ENCODE measurements at regions not wholly inside any gene's neighbourhood (a gene's known extent, or its start where the extent isn't known, plus 50 kb on each side); places are given as distances from the start of the nearest gene placed in this dataset.

DNA sequence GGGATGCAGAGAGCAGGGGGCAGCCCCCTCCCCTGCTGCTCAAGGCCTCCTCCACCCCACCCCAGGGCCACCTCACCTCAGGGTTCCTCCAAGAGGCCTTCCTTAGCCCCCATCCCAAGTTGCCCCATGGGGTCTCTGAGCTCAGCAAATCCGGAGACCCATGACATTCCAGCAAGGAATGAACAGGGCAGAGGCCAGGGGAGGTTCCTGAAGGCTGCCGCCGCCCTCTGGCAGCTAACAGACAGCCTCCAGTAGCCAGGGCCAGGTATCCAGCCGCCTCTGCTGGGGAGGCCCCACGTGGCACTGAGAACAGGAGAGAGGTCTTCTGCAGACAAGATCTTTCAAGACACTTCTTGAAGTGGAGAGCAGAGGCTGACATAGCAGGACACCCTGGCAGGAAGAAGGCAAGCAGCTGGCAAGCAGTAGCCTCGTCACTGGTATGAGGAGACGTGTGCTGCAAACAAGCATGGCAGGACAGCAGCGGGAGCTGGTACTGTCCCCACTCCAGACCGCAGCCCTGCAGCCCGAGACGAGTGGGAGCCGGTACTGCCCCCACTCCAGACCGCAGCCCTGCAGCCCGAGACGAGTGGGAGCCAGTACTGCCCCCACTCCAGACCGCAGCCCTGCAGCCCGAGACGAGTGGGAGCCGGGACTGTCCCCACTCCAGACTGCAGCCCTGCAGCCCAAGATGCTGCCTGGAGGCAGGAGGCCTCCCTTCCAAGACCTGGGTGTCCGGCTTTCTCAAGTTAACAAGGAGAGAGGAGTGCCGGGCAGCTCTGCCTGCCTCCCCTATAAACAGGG is 190.6 kb downstream of the IGLL1 start:
- no peak overlapping the region for H2BK120ac ChIP-seq (ENCODE audit: low read depth, low read length)
- no peak overlapping the region for H4K91ac ChIP-seq (ENCODE audit: insufficient read depth, low read depth, low read length)
- no peak overlapping the region for H4K8ac ChIP-seq (ENCODE audit: low read depth in 2 of 2, low read length in 2 of 2)
- H3K56ac ChIP-seq (ENCODE audit: extremely low read depth, insufficient read depth, low read length): no peak overlapping the region
- no peak overlapping the region for H2AK9ac ChIP-seq (replicated peaks; ENCODE audit: low read depth, low read length, poor library complexity)
- H3K9me3 ChIP-seq (ENCODE audit: control insufficient read depth, insufficient read depth, low read length): no peaks in the 10 kb centered on the region
- H2BK15ac ChIP-seq (ENCODE audit: low read depth, low read length): no peak overlapping the region
- H3K79me1 ChIP-seq (ENCODE audit: low read depth in 1 of 2, low read length in 2 of 2): no peaks in the 10 kb centered on the region
- ATAC-seq (ENCODE audit: low read depth) (no peak), DNase-seq (no peak)
- BruUV-seq (replicated peaks): no TSS peak
- H3K4me3 ChIP-seq (ENCODE audit: insufficient read depth, low read depth, low read length): no peak overlapping the region
- H3K14ac ChIP-seq (replicated peaks; ENCODE audit: low read depth, low read length): no peak overlapping the region
- H3K4me2 ChIP-seq (ENCODE audit: low read depth, low read length): no peak overlapping the region
- no peak overlapping the region for H4K5ac ChIP-seq (ENCODE audit: low read depth, low read length)
- no peak overlapping the region for H2AFZ ChIP-seq (replicated peaks; ENCODE audit: low read length, poor library complexity)
- ChIA-PET POLR2A (ENCODE audit: unreplicated experiment) (no interaction called here), CTCF (no interaction called here)
- H3K9ac ChIP-seq (ENCODE audit: low read depth, low read length): no peak overlapping the region
- no peak overlapping the region for H3K4ac ChIP-seq (ENCODE audit: low read depth, low read length)
- in situ Hi-C loops (cut with MboI; ENCODE audit: low sequenced_read_pairs): loop anchor here (10.0 kb wide), 1 partner anchor 215 kb away; no protein-coding TSS in a partner anchor
- H2AK5ac ChIP-seq (ENCODE audit: low read depth, low read length): no peak overlapping the region
- H4K20me1 ChIP-seq (ENCODE audit: insufficient read depth, low read length): no peaks in the 10 kb centered on the region
- H3K27ac ChIP-seq (ENCODE audit: insufficient read depth, low read length): no peak overlapping the region
- no peak overlapping the region for H2BK20ac ChIP-seq (ENCODE audit: low read depth, low read length)
- no peak overlapping the region for H3K23ac ChIP-seq (ENCODE audit: low read depth, low read length)
- no peak overlapping the region for H2BK5ac ChIP-seq (ENCODE audit: low read depth, low read length, poor library complexity, severe bottlenecking)
- H3K9me1 ChIP-seq (ENCODE audit: insufficient read depth, low read length): no peaks in the 10 kb centered on the region
- H3K27me3 ChIP-seq (ENCODE audit: control insufficient read depth, insufficient read depth, low read length): peaks cover 3% of the 10 kb centered on the region; the same call in 1 of the 2 replicates
- no peak overlapping the region for H3K18ac ChIP-seq (ENCODE audit: low read depth, low read length)
- intact Hi-C loops (cut with micrococcal nuclease): no loop called here
- WGBS, 2 experiments (ENCODE audit: extremely low coverage in 2 of 2, insufficient read length in 1 of 2): 47% methylated on average over 9 of the region's 21 CpGs; no CpG with 5 or more reads in 1 of the 2 experiments
- H3K4me1 ChIP-seq (ENCODE audit: control insufficient read depth, insufficient read depth, low read length): no peaks in the 10 kb centered on the region
- no peaks in the 10 kb centered on the region for H3K36me3 ChIP-seq (ENCODE audit: control insufficient read depth, insufficient read depth, low read length)
- TF ChIP-seq MAFK (IDR thresholded peaks at IDR 0.05; ENCODE audit: low read depth, low read length) (no peak), NFE2L2 (IDR thresholded peaks at IDR 0.05; ENCODE audit: low read depth, low read length) (no peak), MAZ (IDR thresholded peaks at IDR 0.05; ENCODE audit: borderline replicate concordance, low read depth, low read length) (no peak), ELK1 (IDR thresholded peaks at IDR 0.05; ENCODE audit: borderline replicate concordance, low read depth, low read length) (no peak), RCOR1 (IDR thresholded peaks at IDR 0.05; ENCODE audit: insufficient replicate concordance, low read length) (no peak), POLR2A (IDR thresholded peaks at IDR 0.05; ENCODE audit: low read depth, low read length) (no peak), USF2 (IDR thresholded peaks at IDR 0.05; ENCODE audit: low read depth, low read length) (no peak), FOS (IDR thresholded peaks at IDR 0.05; ENCODE audit: low read depth, low read length) (no peak), MXI1 (IDR thresholded peaks at IDR 0.05; ENCODE audit: borderline replicate concordance, low read depth, low read length) (no peak), SMC3 (IDR thresholded peaks at IDR 0.05; ENCODE audit: low read depth, low read length) (no peak), RAD21 (IDR thresholded peaks at IDR 0.05; ENCODE audit: low read length) (no peak), CEBPB (IDR thresholded peaks at IDR 0.05; ENCODE audit: low read depth, low read length) (no peak), BHLHE40 (IDR thresholded peaks at IDR 0.05; ENCODE audit: low read depth, low read length) (no peak), RFX5 (IDR thresholded peaks at IDR 0.05; ENCODE audit: low read depth, low read length) (no peak), CHD1 (IDR thresholded peaks at IDR 0.05; ENCODE audit: low read depth, low read length) (no peak)
- TF ChIP-seq, protein P1, sequence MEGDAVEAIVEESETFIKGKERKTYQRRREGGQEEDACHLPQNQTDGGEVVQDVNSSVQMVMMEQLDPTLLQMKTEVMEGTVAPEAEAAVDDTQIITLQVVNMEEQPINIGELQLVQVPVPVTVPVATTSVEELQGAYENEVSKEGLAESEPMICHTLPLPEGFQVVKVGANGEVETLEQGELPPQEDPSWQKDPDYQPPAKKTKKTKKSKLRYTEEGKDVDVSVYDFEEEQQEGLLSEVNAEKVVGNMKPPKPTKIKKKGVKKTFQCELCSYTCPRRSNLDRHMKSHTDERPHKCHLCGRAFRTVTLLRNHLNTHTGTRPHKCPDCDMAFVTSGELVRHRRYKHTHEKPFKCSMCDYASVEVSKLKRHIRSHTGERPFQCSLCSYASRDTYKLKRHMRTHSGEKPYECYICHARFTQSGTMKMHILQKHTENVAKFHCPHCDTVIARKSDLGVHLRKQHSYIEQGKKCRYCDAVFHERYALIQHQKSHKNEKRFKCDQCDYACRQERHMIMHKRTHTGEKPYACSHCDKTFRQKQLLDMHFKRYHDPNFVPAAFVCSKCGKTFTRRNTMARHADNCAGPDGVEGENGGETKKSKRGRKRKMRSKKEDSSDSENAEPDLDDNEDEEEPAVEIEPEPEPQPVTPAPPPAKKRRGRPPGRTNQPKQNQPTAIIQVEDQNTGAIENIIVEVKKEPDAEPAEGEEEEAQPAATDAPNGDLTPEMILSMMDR (conservative IDR thresholded peaks at IDR 0.05; ENCODE audit: low read depth, low read length): no peak
- dilution Hi-C loops (cut with HindIII; ENCODE audit: low sequenced_read_pairs, unreplicated experiment): no loop called here

Data from IMR-90 (cell line).